ENCODE measurements at regions not wholly inside any gene's neighbourhood (a gene's known extent, or its start where the extent isn't known, plus 50 kb on each side); places are given as distances from the start of the nearest gene placed in this dataset.

GRCh38 chr1:8078176-8078671 lies 52.1 kb upstream of the ERRFI1 start:
- DNase-seq = no peak

- no peak for DNase-seq
These were observed 51.5 kb upstream of the ERRFI1 start for GRCh38 chr1:8077602-8078001.

DNA sequence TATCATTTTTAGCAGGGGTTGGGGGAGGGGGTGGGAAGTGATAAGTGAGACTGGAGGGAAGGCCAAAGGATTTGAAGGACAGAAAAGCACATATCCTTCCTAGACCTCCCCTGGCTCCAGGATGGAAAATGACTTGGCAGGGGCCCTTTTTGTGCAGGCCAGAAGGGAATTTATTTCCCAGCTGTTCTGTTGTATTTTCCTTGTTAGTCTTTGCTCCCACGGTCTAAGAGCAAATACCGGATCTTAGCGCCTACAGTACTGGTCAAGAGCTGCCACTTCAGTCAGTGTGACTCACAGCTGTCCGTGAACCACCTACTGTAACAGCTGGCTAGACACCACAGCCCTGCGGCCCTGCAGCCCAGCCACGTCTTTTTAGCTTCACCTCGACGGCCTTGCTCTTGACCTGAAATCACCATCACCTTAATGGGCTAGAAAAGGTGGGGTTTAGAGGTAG lies 51.0 kb upstream of the ERRFI1 start:
- DNase-seq = no peak

- DNase-seq = no peak
These were observed 50.1 kb upstream of the ERRFI1 start for GRCh38 chr1:8076176-8076575.
